ENCODE measurements at regions not wholly inside any gene's neighbourhood (a gene's known extent, or its start where the extent isn't known, plus 50 kb on each side); places are given as distances from the start of the nearest gene placed in this dataset.
A peak's percentile ranks its signal among the peaks of the same experiment; 100 is the strongest.
"Not testable (repeated sequence)": the region's sequence is repeated elsewhere in the genome, so short reads cannot be mapped to it uniquely, and the experiment has no call there.

GRCh38 chr9:42724841-42725835 is 541.7 kb downstream of the SPATA31A6 start:
- H3K4me1 ChIP-seq (ENCODE audit: control insufficient read depth in 1 of 2, insufficient read depth in 2 of 2, low read length in 2 of 2); H3K4me2 ChIP-seq (ENCODE audit: low read length); H3K36me3 ChIP-seq (ENCODE audit: control insufficient read depth in 1 of 2, insufficient read depth in 2 of 2, low read length in 2 of 2); intact Hi-C loops (cut with micrococcal nuclease); H4K20me1 ChIP-seq (ENCODE audit: insufficient read depth); BruUV-seq (replicated peaks); ATAC-seq; CTCF ChIA-PET; H3K27ac ChIP-seq (ENCODE audit: low read depth, low read length); H2AFZ ChIP-seq (ENCODE audit: low read depth, low read length, poor library complexity, severe bottlenecking); H3K79me2 ChIP-seq (ENCODE audit: insufficient read depth, low read length); H3K4me3 ChIP-seq (replicated peaks in 1 of 2; ENCODE audit: low read depth in 1 of 2, low read length in 2 of 2); DNase-seq (ENCODE audit: low read depth, low spot score); H3K27me3 ChIP-seq (ENCODE audit: insufficient read depth, low read length); H3K9me2 ChIP-seq (ENCODE audit: insufficient read depth); H3K9me3 ChIP-seq (ENCODE audit: control insufficient read depth in 1 of 2, insufficient read depth in 1 of 2, low read depth in 1 of 2, low read length in 2 of 2); H3K9ac ChIP-seq (ENCODE audit: low read length); RAD21 ChIA-PET (ENCODE audit: low non-redundant PET in 1 of 2, low total read pairs in 2 of 2, uncharacterized antibody in 2 of 2, unreplicated experiment in 2 of 2); POLR2A ChIA-PET: not testable (repeated sequence)

- H3K36me3 ChIP-seq (ENCODE audit: control insufficient read depth in 1 of 2, insufficient read depth in 2 of 2, low read length in 2 of 2); H3K9me3 ChIP-seq (ENCODE audit: control insufficient read depth in 1 of 2, insufficient read depth in 1 of 2, low read depth in 1 of 2, low read length in 2 of 2); H3K27me3 ChIP-seq (ENCODE audit: insufficient read depth, low read length); H2AFZ ChIP-seq (ENCODE audit: low read depth, low read length, poor library complexity, severe bottlenecking); POLR2A ChIA-PET; H3K9ac ChIP-seq (ENCODE audit: low read length); RAD21 ChIA-PET (ENCODE audit: low non-redundant PET in 1 of 2, low total read pairs in 2 of 2, uncharacterized antibody in 2 of 2, unreplicated experiment in 2 of 2); H4K20me1 ChIP-seq (ENCODE audit: insufficient read depth); H3K9me2 ChIP-seq (ENCODE audit: insufficient read depth); H3K4me1 ChIP-seq (ENCODE audit: control insufficient read depth in 1 of 2, insufficient read depth in 2 of 2, low read length in 2 of 2); H3K79me2 ChIP-seq (ENCODE audit: insufficient read depth, low read length); BruUV-seq (replicated peaks); H3K27ac ChIP-seq (ENCODE audit: low read depth, low read length): not testable (repeated sequence)
- peak overlapping the region; percentile 69 for H3K4me2 ChIP-seq (ENCODE audit: low read length)
- ATAC-seq (peak; percentile 100), DNase-seq (ENCODE audit: low read depth, low spot score) (peak; percentile 73)
- TF ChIP-seq TCF7L2 (IDR thresholded peaks at IDR 0.05; ENCODE audit: borderline replicate concordance, extremely low read depth, insufficient read depth, insufficient read length) (peak; percentile 15), RAD21 (IDR thresholded peaks at IDR 0.05; ENCODE audit: low read depth) (peak; percentile 86)
- TF ChIP-seq, protein P1, sequence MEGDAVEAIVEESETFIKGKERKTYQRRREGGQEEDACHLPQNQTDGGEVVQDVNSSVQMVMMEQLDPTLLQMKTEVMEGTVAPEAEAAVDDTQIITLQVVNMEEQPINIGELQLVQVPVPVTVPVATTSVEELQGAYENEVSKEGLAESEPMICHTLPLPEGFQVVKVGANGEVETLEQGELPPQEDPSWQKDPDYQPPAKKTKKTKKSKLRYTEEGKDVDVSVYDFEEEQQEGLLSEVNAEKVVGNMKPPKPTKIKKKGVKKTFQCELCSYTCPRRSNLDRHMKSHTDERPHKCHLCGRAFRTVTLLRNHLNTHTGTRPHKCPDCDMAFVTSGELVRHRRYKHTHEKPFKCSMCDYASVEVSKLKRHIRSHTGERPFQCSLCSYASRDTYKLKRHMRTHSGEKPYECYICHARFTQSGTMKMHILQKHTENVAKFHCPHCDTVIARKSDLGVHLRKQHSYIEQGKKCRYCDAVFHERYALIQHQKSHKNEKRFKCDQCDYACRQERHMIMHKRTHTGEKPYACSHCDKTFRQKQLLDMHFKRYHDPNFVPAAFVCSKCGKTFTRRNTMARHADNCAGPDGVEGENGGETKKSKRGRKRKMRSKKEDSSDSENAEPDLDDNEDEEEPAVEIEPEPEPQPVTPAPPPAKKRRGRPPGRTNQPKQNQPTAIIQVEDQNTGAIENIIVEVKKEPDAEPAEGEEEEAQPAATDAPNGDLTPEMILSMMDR (IDR thresholded peaks at IDR 0.05 in 2 of 3, conservative IDR thresholded peaks at IDR 0.05 in 1 of 3; ENCODE audit: borderline replicate concordance in 1 of 3, insufficient read depth in 1 of 3, low read depth in 2 of 3, low read length in 2 of 3) = peak; percentile 72 to 80 (median 79)
- CTCF ChIA-PET = interaction anchor here (1.0 to 1.1 kb wide), 2 partner anchors 126 to 516 kb away, joined by 3 to 5 read pairs; no protein-coding TSS in a partner anchor
- intact Hi-C loops (cut with micrococcal nuclease) = loop anchor here (10.0 kb wide), 1 partner anchor 212 kb away; no protein-coding TSS in a partner anchor
- H3K4me3 ChIP-seq (replicated peaks in 1 of 2; ENCODE audit: low read depth in 1 of 2, low read length in 2 of 2) = peak overlapping the region; percentile 33 to 52
These were observed 559.8 kb downstream of the SPATA31A6 start for GRCh38 chr9:42743030-42743814.

DNA sequence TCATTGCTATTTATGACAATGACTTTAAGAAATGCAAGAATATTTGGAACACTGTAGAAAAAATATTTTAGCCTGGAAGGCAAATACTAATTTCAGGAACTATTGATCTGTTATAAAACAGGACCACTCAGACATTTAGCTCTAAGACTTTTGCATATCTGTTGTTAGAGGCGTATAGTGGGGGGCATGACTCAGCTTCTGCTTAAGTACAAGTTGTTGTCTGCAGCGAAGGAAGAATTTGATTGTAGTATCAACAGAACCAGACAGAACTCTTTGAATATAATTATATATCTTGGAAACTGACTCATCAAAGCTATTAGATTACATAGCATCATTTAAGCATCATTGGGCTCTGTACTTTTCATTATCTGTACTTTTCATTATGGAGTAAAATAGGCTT is 573.8 kb downstream of the SPATA31A6 start:
- intact Hi-C loops (cut with micrococcal nuclease); H3K27me3 ChIP-seq (ENCODE audit: insufficient read depth, low read length); H3K4me1 ChIP-seq (ENCODE audit: control insufficient read depth in 1 of 2, insufficient read depth in 2 of 2, low read length in 2 of 2); RAD21 ChIA-PET (ENCODE audit: low non-redundant PET in 1 of 2, low total read pairs in 2 of 2, uncharacterized antibody in 2 of 2, unreplicated experiment in 2 of 2); POLR2A ChIA-PET; H3K79me2 ChIP-seq (ENCODE audit: insufficient read depth, low read length); H3K9me3 ChIP-seq (ENCODE audit: control insufficient read depth in 1 of 2, insufficient read depth in 1 of 2, low read depth in 1 of 2, low read length in 2 of 2); DNase-seq (ENCODE audit: low read depth, low spot score); H3K27ac ChIP-seq (ENCODE audit: low read depth, low read length); H2AFZ ChIP-seq (ENCODE audit: low read depth, low read length, poor library complexity, severe bottlenecking); BruUV-seq (replicated peaks); H3K36me3 ChIP-seq (ENCODE audit: control insufficient read depth in 1 of 2, insufficient read depth in 2 of 2, low read length in 2 of 2); ATAC-seq; H3K9ac ChIP-seq (ENCODE audit: low read length); H3K4me3 ChIP-seq (replicated peaks in 1 of 2; ENCODE audit: low read depth in 1 of 2, low read length in 2 of 2); H4K20me1 ChIP-seq (ENCODE audit: insufficient read depth); H3K4me2 ChIP-seq (ENCODE audit: low read length); CTCF ChIA-PET; H3K9me2 ChIP-seq (ENCODE audit: insufficient read depth): not testable (repeated sequence)

All from HCT116 (cell line).